HCT116 (cell line): ENCODE measurements at regions not wholly inside any gene's neighbourhood (a gene's known extent, or its start where the extent isn't known, plus 50 kb on each side); places are given as distances from the start of the nearest gene placed in this dataset.

Source experiments
- CEBPB ChIP-seq: IDR thresholded peaks from 2 replicates; pipeline ENCODE4 v1.6.1; 2012; ENCODE audit warnings: low read depth
- EGR1 ChIP-seq: IDR thresholded peaks from 2 replicates; pipeline ENCODE4 v1.6.1; 2012; ENCODE audit warnings: low read depth
- POLR2A ChIP-seq: IDR thresholded peaks from 2 replicates; pipeline ENCODE4 v1.7.0; 2011; ENCODE audit warnings: borderline replicate concordance; ENCODE audit not compliant: insufficient read depth, insufficient read length; ENCODE audit errors: extremely low read depth

- TF ChIP-seq CEBPB (no peak), EGR1 (no peak), POLR2A (no peak)
Measured at GRCh38 chr12:76206677-76207072, 122.2 kb upstream of the NAP1L1 start.
